Fibroblast of villous mesenchyme (primary cell): ENCODE measurements at regions not wholly inside any gene's neighbourhood (a gene's known extent, or its start where the extent isn't known, plus 50 kb on each side); places are given as distances from the start of the nearest gene placed in this dataset.

Experiments
- DNase-seq: peaks from one replicate; pipeline ENCODE4 v3.0.0-alpha.2; 2010; ENCODE audit warnings: low read depth
- H3K4me3 ChIP-seq: 2 replicates; pipeline ENCODE4 v1.5.1; 2011; ENCODE audit warnings: low read depth, mild to moderate bottlenecking, low read length
- CTCF ChIP-seq: IDR thresholded peaks from 2 replicates; pipeline ENCODE4 v1.5.1; 2012; ENCODE audit warnings: low read depth, mild to moderate bottlenecking, low read length; ENCODE audit not compliant: insufficient read depth

- H3K4me3 ChIP-seq, result no peak overlapping the region
- TF ChIP-seq CTCF, result no peak
- DNase-seq, result peak; percentile 2
Observed at GRCh38 chr10:16116404-16117304, 256.3 kb upstream of the MINDY3 start.

- no peak for DNase-seq
- no peak for TF ChIP-seq CTCF
- H3K4me3 ChIP-seq, result no peak overlapping the region
Observed at GRCh38 chr10:16117305-16117695, 257.0 kb upstream of the MINDY3 start.

- no peak for DNase-seq
- no peak overlapping the region for H3K4me3 ChIP-seq
- TF ChIP-seq CTCF, result no peak
Observed at GRCh38 chr10:16119445-16119844, 259.1 kb upstream of the MINDY3 start.

- no peak for DNase-seq
- no peak for TF ChIP-seq CTCF
- H3K4me3 ChIP-seq, result no peak overlapping the region
Observed at GRCh38 chr10:16120563-16120962, 260.3 kb upstream of the MINDY3 start.

- no peak for TF ChIP-seq CTCF
- H3K4me3 ChIP-seq, result no peak overlapping the region
Observed at GRCh38 chr10:16141499-16141898, 281.2 kb upstream of the MINDY3 start.

GRCh38 chr10:16146993-16147392 is 286.7 kb upstream of the MINDY3 start:
- DNase-seq, result no peak
- no peak for TF ChIP-seq CTCF

More at GRCh38 chr10:16141499-16141898, 281.2 kb upstream of the MINDY3 start:
- DNase-seq, result no peak

More at GRCh38 chr10:16146993-16147392, 286.7 kb upstream of the MINDY3 start:
- no peak overlapping the region for H3K4me3 ChIP-seq
